OCI-LY3 (cell line): ENCODE measurements at regions not wholly inside any gene's neighbourhood (a gene's known extent, or its start where the extent isn't known, plus 50 kb on each side); places are given as distances from the start of the nearest gene placed in this dataset.

Experiments used
- H2AFZ ChIP-seq: fragments of 200-600, 300-600 bp; shearing (Covaris generic); 2 replicates; pipeline ENCODE4 v1.6.0; 2014; ENCODE audit warnings: antibody characterized with exemption, low read depth, low read length
- H3K27ac ChIP-seq: fragments of 200-600, 300-600 bp; sonication (generic); 2 replicates; pipeline ENCODE4 v1.5.1; 2014; ENCODE audit warnings: mild to moderate bottlenecking, low read length, moderate library complexity, mixed read lengths
- H3K27me3 ChIP-seq: fragments of 200-600, 300-600 bp; sonication (generic); 2 replicates; pipeline ENCODE4 v1.6.1; 2014; ENCODE audit warnings: low read depth, low read length, mixed read lengths
- H3K36me3 ChIP-seq: fragments of 200-600, 300-600 bp; sonication (generic); replicated peaks from 2 replicates; pipeline ENCODE3; 2014; ENCODE audit warnings: low read depth, low read length, mixed read lengths
- H3K4me1 ChIP-seq: fragments of 300-600, 200-600 bp; sonication (generic); 2 replicates; pipeline ENCODE4 v1.6.1; 2014; ENCODE audit warnings: low read length, mixed read lengths
- H3K4me2 ChIP-seq: fragments of 200-600, 300-600 bp; sonication (generic); 2 replicates; pipeline ENCODE4 v1.6.1; 2014; ENCODE audit warnings: low read length, mixed read lengths
- H3K4me3 ChIP-seq: fragments of 300-600, 200-600 bp; sonication (generic); 2 replicates; pipeline ENCODE4 v1.5.1; 2014; ENCODE audit warnings: antibody characterized with exemption, mild to moderate bottlenecking, low read length, moderate library complexity
- H3K79me2 ChIP-seq: fragments of 300-600, 200-600 bp; shearing (Covaris generic); 2 replicates; pipeline ENCODE4 v1.6.1; 2014; ENCODE audit warnings: mild to moderate bottlenecking, low read length, mixed read lengths
- H3K9ac ChIP-seq: fragments of 300-600, 200-600 bp; shearing (Covaris generic); 2 replicates; pipeline ENCODE4 v1.6.0; 2014; ENCODE audit warnings: mild to moderate bottlenecking, low read length, moderate library complexity
- H3K9me3 ChIP-seq: fragments of 200-600, 300-600 bp; shearing (Covaris generic); 2 replicates; pipeline ENCODE4 v1.6.1; 2014; ENCODE audit warnings: low read length, mixed read lengths; ENCODE audit not compliant: insufficient read depth
- H4K20me1 ChIP-seq: fragments of 200-600, 300-600 bp; sonication (generic); 2 replicates; pipeline ENCODE4 v1.6.1; 2016; ENCODE audit warnings: low read length, mixed read lengths; ENCODE audit not compliant: insufficient read depth
- EZH2phosphoT487 ChIP-seq: fragments of 200-600 bp; shearing (Covaris generic); IDR thresholded peaks from 2 replicates; pipeline ENCODE4 v1.6.1; 2018; ENCODE audit warnings: antibody characterized with exemption, mixed run types, low read depth
- TF ChIP-seq, protein P1 (sequence below): fragments of 200-600, 300-600 bp; sonication (generic); IDR thresholded peaks from 2 replicates; pipeline ENCODE4 v1.5.1; 2014; ENCODE audit warnings: antibody characterized with exemption, low read length, low read depth

DNA sequence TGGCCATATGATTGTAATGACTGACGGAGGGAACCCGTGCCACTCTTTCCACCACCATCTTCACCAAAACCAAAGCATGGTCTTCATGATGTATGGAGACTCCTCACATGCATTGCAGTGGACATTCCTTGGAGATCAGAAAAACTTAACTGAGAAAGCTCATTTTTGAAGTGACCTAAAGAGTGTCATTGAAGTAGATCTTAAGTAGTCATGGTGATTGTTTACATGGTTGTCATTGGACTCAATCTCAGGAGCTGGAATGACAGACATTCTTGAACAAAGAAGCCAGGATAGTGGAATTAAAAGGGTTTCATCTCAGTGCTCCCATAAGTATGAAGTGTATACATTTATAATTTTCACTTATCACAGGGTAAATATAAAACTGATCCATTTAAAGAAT lies 236.7 kb upstream of the IPO5 start:
- Histone ChIP-seq H2AFZ (no peak overlapping the region), H3K9ac (no peak overlapping the region), H3K4me1 (0 out of 2 replicates have a peak, but pooled peaks cover 2% of the 10 kb centered on the region), H3K27me3 (no peaks in the 10 kb centered on the region), H3K27ac (no peak overlapping the region), H3K36me3 (no peaks in the 10 kb centered on the region), H4K20me1 (no peaks in the 10 kb centered on the region), H3K4me3 (no peak overlapping the region), H3K79me2 (no peaks in the 10 kb centered on the region), H3K4me2 (no peak overlapping the region), H3K9me3 (no peaks in the 10 kb centered on the region)
- TF ChIP-seq, protein P1, sequence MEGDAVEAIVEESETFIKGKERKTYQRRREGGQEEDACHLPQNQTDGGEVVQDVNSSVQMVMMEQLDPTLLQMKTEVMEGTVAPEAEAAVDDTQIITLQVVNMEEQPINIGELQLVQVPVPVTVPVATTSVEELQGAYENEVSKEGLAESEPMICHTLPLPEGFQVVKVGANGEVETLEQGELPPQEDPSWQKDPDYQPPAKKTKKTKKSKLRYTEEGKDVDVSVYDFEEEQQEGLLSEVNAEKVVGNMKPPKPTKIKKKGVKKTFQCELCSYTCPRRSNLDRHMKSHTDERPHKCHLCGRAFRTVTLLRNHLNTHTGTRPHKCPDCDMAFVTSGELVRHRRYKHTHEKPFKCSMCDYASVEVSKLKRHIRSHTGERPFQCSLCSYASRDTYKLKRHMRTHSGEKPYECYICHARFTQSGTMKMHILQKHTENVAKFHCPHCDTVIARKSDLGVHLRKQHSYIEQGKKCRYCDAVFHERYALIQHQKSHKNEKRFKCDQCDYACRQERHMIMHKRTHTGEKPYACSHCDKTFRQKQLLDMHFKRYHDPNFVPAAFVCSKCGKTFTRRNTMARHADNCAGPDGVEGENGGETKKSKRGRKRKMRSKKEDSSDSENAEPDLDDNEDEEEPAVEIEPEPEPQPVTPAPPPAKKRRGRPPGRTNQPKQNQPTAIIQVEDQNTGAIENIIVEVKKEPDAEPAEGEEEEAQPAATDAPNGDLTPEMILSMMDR, result no peak
- TF ChIP-seq EZH2phosphoT487, result no peak

DNA sequence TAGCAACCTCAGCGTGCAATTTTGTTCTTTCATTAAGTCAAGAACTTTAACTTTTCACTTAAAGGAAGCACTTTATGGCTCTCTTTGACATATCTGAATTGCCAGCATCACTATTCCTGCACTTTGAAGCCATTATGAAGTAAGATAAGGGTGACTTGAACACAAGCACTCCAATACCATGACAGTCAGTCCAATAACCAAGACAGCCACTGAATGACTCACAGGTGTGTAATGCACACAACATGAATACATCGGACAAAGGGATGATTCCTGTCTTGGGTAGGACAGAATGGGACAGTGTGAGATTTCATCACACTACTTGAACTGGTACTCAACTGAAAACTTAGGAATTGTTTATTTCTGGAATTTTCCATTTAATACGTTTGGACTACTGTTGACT lies 233.7 kb upstream of the IPO5 start:
- H3K9ac ChIP-seq, result no peak overlapping the region
- no peak overlapping the region for H3K27ac ChIP-seq
- H2AFZ ChIP-seq, result no peak overlapping the region

DNA sequence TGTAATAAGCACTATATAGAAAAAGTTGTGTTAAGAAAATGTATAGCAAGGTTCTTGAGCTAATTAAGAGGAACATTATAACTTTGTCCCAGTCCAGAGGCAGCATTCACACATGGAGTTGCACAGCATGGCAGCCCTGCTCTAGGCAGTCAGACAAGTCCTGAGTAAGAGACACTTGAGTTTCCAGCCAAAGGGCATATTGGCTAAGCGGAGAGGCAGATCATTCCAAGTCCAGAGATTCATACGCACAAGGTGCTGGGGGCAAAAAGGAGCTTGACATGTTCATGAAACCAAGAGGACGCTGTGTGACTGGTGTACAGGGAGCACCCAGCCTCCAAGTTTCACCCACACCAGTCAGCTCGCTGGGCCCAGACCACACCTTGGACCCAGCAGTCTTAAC lies 232.6 kb upstream of the IPO5 start:
- Histone ChIP-seq H2AFZ (no peak overlapping the region), H3K4me3 (no peak overlapping the region), H4K20me1 (no peaks in the 10 kb centered on the region), H3K4me2 (no peak overlapping the region), H3K4me1 (0 out of 2 replicates have a peak, but pooled peaks cover 2% of the 10 kb centered on the region), H3K9me3 (no peaks in the 10 kb centered on the region), H3K36me3 (no peaks in the 10 kb centered on the region), H3K27me3 (no peaks in the 10 kb centered on the region), H3K27ac (no peak overlapping the region), H3K9ac (no peak overlapping the region), H3K79me2 (no peaks in the 10 kb centered on the region)
- TF ChIP-seq EZH2phosphoT487, result no peak
- TF ChIP-seq, protein P1, result no peak

More for the DNA sequence above, 233.7 kb upstream of the IPO5 start:
- H3K79me2 ChIP-seq, result no peaks in the 10 kb centered on the region
- no peak overlapping the region for H3K4me2 ChIP-seq
- H3K4me1 ChIP-seq, result 0 out of 2 replicates have a peak, but pooled peaks cover 2% of the 10 kb centered on the region
- no peaks in the 10 kb centered on the region for H3K36me3 ChIP-seq
- no peaks in the 10 kb centered on the region for H3K27me3 ChIP-seq
- no peak overlapping the region for H3K4me3 ChIP-seq
- H3K9me3 ChIP-seq, result no peaks in the 10 kb centered on the region
- TF ChIP-seq, protein P1, result no peak
- no peak for TF ChIP-seq EZH2phosphoT487
- H4K20me1 ChIP-seq, result no peaks in the 10 kb centered on the region

DNA sequence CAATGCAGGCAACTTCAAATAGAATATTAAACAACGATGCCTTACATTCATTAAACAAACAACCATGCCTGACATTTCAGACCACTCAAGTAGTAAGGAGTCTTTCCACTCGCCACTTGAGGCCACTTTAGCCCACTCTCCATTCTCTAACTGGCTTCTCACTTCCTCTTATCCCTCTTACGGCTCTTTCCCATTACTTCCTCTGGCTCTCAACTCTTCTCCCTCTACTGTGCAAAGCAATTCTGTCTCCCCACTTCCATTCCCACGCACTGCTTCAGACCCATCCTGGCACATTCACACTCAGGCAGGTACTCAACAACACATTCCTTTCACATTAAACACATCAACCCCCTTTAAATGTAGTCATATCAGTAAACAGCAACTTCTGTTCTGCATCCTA lies 229.8 kb upstream of the IPO5 start:
- no peaks in the 10 kb centered on the region for H3K9me3 ChIP-seq
- H3K27me3 ChIP-seq, result no peaks in the 10 kb centered on the region
- no peak overlapping the region for H3K27ac ChIP-seq
- H3K4me3 ChIP-seq, result no peak overlapping the region
- H4K20me1 ChIP-seq, result no peaks in the 10 kb centered on the region
- no peak overlapping the region for H3K4me2 ChIP-seq
- H3K9ac ChIP-seq, result no peak overlapping the region
- H3K4me1 ChIP-seq, result no peaks in the 10 kb centered on the region
- H2AFZ ChIP-seq, result no peak overlapping the region
- no peaks in the 10 kb centered on the region for H3K79me2 ChIP-seq
- TF ChIP-seq, protein P1, result no peak
- no peak for TF ChIP-seq EZH2phosphoT487
- H3K36me3 ChIP-seq, result no peaks in the 10 kb centered on the region
